GM23338 (cell line): ENCODE measurements at regions not wholly inside any gene's neighbourhood (a gene's known extent, or its start where the extent isn't known, plus 50 kb on each side); places are given as distances from the start of the nearest gene placed in this dataset.
A peak's percentile ranks its signal among the peaks of the same experiment; 100 is the strongest.

Experiments
- ATAC-seq: fragments of 200-7000 bp; cut with Tn5 transposase; 3 replicates; pipeline ENCODE4 v1.9.1; 2020
- DNase-seq: peaks from one replicate; pipeline ENCODE4 v3.0.0-alpha.2; 2015; ENCODE audit warnings: low spot score
- H2AFZ ChIP-seq: fragments of 200-600 bp; sonication (generic); 2 replicates; pipeline ENCODE4 v1.8.0; 2016; ENCODE audit warnings: antibody characterized with exemption, mild to moderate bottlenecking, moderate library complexity
- H3F3A ChIP-seq: fragments of 200-600 bp; sonication (generic); replicated peaks from 2 replicates; pipeline ENCODE4 v1.8.0; 2017; ENCODE audit warnings: antibody characterized with exemption, mixed run types, low read depth
- H3K27ac ChIP-seq: fragments of 200-600 bp; sonication (generic); 2 replicates; pipeline ENCODE4 v1.6.1; 2016; ENCODE audit warnings: low read depth
- H3K27me3 ChIP-seq: fragments of 200-600 bp; sonication (generic); 2 replicates; pipeline ENCODE4 v1.8.0; 2016; ENCODE audit warnings: mild to moderate bottlenecking, mixed run types, moderate library complexity; ENCODE audit not compliant: insufficient read depth
- H3K36me3 ChIP-seq: fragments of 200-600 bp; sonication (generic); 2 replicates; pipeline ENCODE4 v1.8.0; 2016; ENCODE audit warnings: mild to moderate bottlenecking; ENCODE audit not compliant: insufficient read depth
- H3K4me1 ChIP-seq: fragments of 200-600 bp; sonication (generic); 2 replicates; pipeline ENCODE4 v1.8.0; 2016; ENCODE audit warnings: mild to moderate bottlenecking, moderate library complexity; ENCODE audit not compliant: insufficient read depth
- H3K4me2 ChIP-seq: fragments of 200-600 bp; sonication (generic); 2 replicates; pipeline ENCODE4 v1.7.1; 2017; ENCODE audit warnings: mixed run types
- H3K4me3 ChIP-seq: fragments of 200-600 bp; sonication (generic); 2 replicates; pipeline ENCODE4 v1.6.1; 2016; ENCODE audit warnings: mixed run types
- H3K79me2 ChIP-seq: fragments of 200-600 bp; sonication (generic); replicated peaks from 2 replicates; pipeline ENCODE4 v1.8.0; 2017; ENCODE audit warnings: mild to moderate bottlenecking; ENCODE audit not compliant: insufficient read depth
- H3K9me2 ChIP-seq: fragments of 200-600 bp; sonication (generic); 2 replicates; pipeline ENCODE4 v1.8.0; 2017; ENCODE audit not compliant: insufficient read depth
- H4K20me1 ChIP-seq: fragments of 200-600 bp; sonication (generic); replicated peaks from 2 replicates; pipeline ENCODE4 v1.8.0; 2017; ENCODE audit warnings: mild to moderate bottlenecking; ENCODE audit not compliant: insufficient read depth
- H3K27ac Mint-ChIP-seq: 2 replicates; pipeline ENCODE4 v1.8.0; 2020; ENCODE audit warnings: inconsistent platforms, mild to moderate bottlenecking, moderate library complexity, mixed read lengths
- H3K27me3 Mint-ChIP-seq: 3 replicates; pipeline ENCODE4 v1.8.0; 2022; ENCODE audit warnings: low read depth, mild to moderate bottlenecking, moderate library complexity, mixed read lengths, inconsistent platforms; ENCODE audit not compliant: insufficient read depth, poor library complexity
- H3K36me3 Mint-ChIP-seq: 3 replicates; pipeline ENCODE4 v1.8.0; 2021; ENCODE audit warnings: low read depth, mild to moderate bottlenecking, inconsistent platforms, moderate library complexity, mixed read lengths
- H3K4me1 Mint-ChIP-seq: 3 replicates; pipeline ENCODE4 v1.8.0; 2020; ENCODE audit warnings: mild to moderate bottlenecking, inconsistent platforms, mixed read lengths
- H3K4me3 Mint-ChIP-seq: 3 replicates; pipeline ENCODE4 v1.8.0; 2021; ENCODE audit warnings: moderate library complexity, mild to moderate bottlenecking, inconsistent platforms, mixed read lengths
- H3K9me3 Mint-ChIP-seq: 3 replicates; pipeline ENCODE4 v1.8.0; 2020; ENCODE audit warnings: moderate library complexity, mild to moderate bottlenecking, inconsistent platforms, mixed read lengths
- CTCF ChIP-seq, 2 experiments: fragments of 200-600 bp in 1 of 2; sonication (generic) in 1 of 2; conservative IDR thresholded peaks; 2 replicates each; pipeline versions ENCODE4 v1.5.1 to v1.6.1; 2016 to 2017; ENCODE audit warnings: antibody characterized with exemption in 2 of 2, low read depth in 2 of 2, mild to moderate bottlenecking in 2 of 2, moderate library complexity in 1 of 2
- ETS1 ChIP-seq: IDR thresholded peaks from 2 replicates; pipeline ENCODE4 v1.6.1; 2016; ENCODE audit warnings: antibody characterized with exemption
- EZH2 ChIP-seq: fragments of 200-600 bp; sonication (generic); IDR thresholded peaks from one replicate; pipeline ENCODE4 v1.8.0; 2017; ENCODE audit warnings: antibody characterized with exemption, mild to moderate bottlenecking, low read depth; ENCODE audit not compliant: unreplicated experiment
- EZH2phosphoT487 ChIP-seq: fragments of 200-600 bp; sonication (generic); IDR thresholded peaks from one replicate; pipeline ENCODE4 v1.8.1; 2018; ENCODE audit warnings: antibody characterized with exemption; ENCODE audit not compliant: unreplicated experiment
- NANOG ChIP-seq: IDR thresholded peaks from 2 replicates; pipeline ENCODE4 v1.6.1; 2016; ENCODE audit warnings: antibody characterized with exemption, borderline replicate concordance
- POLR2AphosphoS5 ChIP-seq: IDR thresholded peaks from 2 replicates; pipeline ENCODE4 v1.6.1; 2016; ENCODE audit warnings: antibody characterized with exemption, low read depth
- STAT1 ChIP-seq: IDR thresholded peaks from one replicate; pipeline ENCODE4 v1.6.1; 2016; ENCODE audit warnings: antibody characterized with exemption; ENCODE audit not compliant: unreplicated experiment
- ZNF114 ChIP-seq: fragments of 250-450 bp; sonication (Bioruptor Pico); IDR thresholded peaks from 2 replicates; pipeline ENCODE4 v1.5.0; 2020; ENCODE audit warnings: mild to moderate bottlenecking, moderate library complexity
- ZNF331 ChIP-seq: fragments of 250-450 bp; sonication (Bioruptor Pico); IDR thresholded peaks from 2 replicates; pipeline ENCODE4 v1.5.0; 2020; ENCODE audit warnings: low read depth, mild to moderate bottlenecking, moderate library complexity
- ZNF462 ChIP-seq: fragments of 250-450 bp; sonication (Bioruptor Pico); IDR thresholded peaks from 2 replicates; pipeline ENCODE4 v1.5.0; 2020; ENCODE audit warnings: mild to moderate bottlenecking, moderate library complexity

GRCh38 chr12:28096649-28097048 lies 93.6 kb upstream of the CCDC91 start (continued):
- TF ChIP-seq POLR2AphosphoS5: no peak
- no peak for TF ChIP-seq ZNF114 (CRISPR knock-in tag)

GRCh38 chr12:28097221-28097620 lies 93.0 kb upstream of the CCDC91 start:
- no peak overlapping the region for H3K4me3 Mint-ChIP-seq
- H3K27me3 Mint-ChIP-seq: peaks cover 3% of the 10 kb centered on the region
- Histone ChIP-seq H3F3A (no peaks in the 10 kb centered on the region), H3K79me2 (no peaks in the 10 kb centered on the region), H3K9me2 (no peaks in the 10 kb centered on the region), H3K4me2 (no peak overlapping the region), H3K4me1 (no peaks in the 10 kb centered on the region), H2AFZ (peak overlapping the region; percentile 58; the same call in 1 of the 2 replicates), H3K36me3 (no peaks in the 10 kb centered on the region), H4K20me1 (no peaks in the 10 kb centered on the region), H3K27me3 (no peaks in the 10 kb centered on the region), H3K27ac (no peak overlapping the region), H3K4me3 (no peak overlapping the region)
- H3K4me1 Mint-ChIP-seq: no peaks in the 10 kb centered on the region
- ATAC-seq (no peak), DNase-seq (no peak)
- H3K36me3 Mint-ChIP-seq: no peaks in the 10 kb centered on the region
- no peaks in the 10 kb centered on the region for H3K9me3 Mint-ChIP-seq
- no peak overlapping the region for H3K27ac Mint-ChIP-seq
- TF ChIP-seq NANOG: no peak
- no peak for TF ChIP-seq EZH2phosphoT487
- no peak for TF ChIP-seq ZNF462 (CRISPR knock-in tag)
- TF ChIP-seq ETS1: no peak
- no peak for TF ChIP-seq CTCF (conservative IDR thresholded peaks at IDR 0.05; ENCODE audit: low read depth in 2 of 2)
- TF ChIP-seq STAT1: no peak
- TF ChIP-seq EZH2: no peak
- TF ChIP-seq ZNF331 (CRISPR knock-in tag): no peak
